ENCODE measurements at regions not wholly inside any gene's neighbourhood (a gene's known extent, or its start where the extent isn't known, plus 50 kb on each side); places are given as distances from the start of the nearest gene placed in this dataset.

DNA sequence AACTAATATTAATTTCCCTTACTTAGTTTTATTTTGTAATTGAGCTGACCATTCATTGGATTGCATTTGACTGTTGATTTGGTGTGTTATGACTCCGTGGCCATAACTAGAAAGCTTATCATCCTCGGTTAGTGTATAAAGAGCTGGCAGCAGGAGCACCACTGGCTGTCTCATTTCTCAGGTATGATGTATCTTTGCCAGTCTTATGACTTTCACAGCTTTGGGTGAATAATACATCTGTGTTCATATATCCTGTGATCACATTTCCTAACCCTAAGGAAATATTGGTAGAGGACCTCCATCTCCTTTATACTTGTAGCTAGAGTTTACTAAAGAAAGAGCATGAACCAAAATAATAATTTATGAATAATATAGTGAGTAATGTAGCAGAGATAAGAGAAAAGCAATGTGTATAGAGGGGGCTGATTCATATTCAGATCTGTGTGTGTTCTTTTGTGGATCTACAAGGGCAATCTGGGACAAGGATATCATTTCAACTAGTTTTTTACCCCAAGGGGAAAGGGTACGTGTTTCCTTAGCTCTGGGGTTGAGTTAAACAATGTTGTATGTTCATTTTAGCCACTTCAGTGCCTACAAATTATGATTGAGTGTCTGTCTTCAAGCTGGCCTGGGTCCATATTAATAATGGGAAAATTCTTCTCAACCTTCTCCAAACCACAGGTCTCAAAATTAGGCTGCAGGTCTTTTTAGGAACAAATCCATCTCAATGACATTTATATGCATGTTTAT lies 901.7 kb downstream of the NTRK3 start:
- DNase-seq (ENCODE audit: low spot score): peak; percentile 52

DNA sequence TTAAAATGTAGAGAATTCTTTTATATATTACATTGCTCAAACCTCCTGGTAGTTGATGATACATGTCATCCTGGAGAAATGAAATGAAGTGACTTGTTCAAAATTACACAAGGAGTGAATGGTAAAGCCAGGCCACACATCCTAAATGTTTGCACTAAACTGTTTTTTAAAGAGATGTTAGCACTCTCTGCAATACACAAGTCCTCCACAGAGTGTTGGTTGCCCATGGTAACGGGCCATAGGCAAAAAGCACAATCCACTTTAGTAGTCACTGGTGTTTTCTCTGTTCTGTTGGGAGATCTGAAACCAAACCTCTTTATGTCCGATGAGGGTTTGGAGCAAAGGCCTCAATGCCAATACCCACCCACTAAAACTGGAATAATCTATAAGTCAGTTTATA lies 907.4 kb downstream of the NTRK3 start:
- DNase-seq (ENCODE audit: low spot score): no peak

- DNase-seq (ENCODE audit: low spot score): no peak
Measured at GRCh38 chr15:87348746-87349145, 907.8 kb downstream of the NTRK3 start.

DNA sequence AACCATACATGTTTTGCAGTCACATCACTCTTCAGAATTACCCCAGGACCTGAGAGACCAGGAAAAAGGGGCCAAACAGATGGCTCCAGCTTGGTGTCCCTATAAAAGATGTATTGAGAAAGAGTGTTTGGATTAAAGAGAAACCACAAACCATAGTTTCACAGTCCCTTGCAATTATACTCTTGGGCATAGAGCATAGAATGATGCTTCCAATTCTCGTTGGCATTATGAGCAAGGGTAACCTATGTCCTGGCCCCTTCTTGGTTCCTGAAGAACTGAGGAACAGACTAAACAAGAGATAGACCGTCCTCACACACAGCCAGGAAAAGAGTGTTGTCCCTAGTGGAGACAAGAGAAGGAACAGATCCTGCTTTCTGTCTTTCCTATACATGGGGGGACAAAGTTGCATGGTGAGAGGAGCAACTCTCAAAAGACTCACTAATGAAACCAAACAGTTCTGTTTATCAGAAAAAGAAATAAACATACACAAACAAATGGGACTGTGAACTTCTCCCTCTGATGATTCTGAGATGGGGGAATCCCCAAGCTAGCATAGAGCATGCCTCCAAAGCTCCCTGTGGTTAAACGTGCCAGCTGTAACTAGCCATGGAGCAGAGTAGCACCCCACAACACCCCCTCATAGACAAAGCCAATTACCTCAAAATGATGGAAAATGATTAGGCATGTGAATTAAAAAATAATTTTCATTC lies 908.6 kb downstream of the NTRK3 start:
- DNase-seq (ENCODE audit: low spot score): no peak

GRCh38 chr15:87345961-87346360 lies 910.6 kb downstream of the NTRK3 start:
- no peak for DNase-seq (ENCODE audit: low spot score)

DNA sequence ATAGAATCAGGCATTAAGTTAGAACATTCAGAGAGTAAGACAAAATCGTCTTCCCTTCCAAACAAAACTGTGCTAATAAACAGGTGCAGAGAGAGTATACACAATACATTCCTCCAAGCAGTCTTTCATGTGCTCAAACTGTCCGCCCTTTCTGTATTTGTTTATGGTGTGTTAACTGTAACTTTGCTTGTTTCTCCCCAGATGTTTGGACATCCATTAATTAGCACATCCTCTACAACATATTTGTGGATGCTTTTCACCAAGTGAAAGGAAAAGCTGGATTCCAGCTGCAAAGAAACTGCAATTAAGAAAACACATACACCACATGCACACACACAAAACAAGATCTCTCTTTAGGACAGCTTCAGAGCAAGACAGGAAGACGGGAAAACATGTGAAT lies 912.6 kb downstream of the NTRK3 start:
- no peak for DNase-seq (ENCODE audit: low spot score)

DNA sequence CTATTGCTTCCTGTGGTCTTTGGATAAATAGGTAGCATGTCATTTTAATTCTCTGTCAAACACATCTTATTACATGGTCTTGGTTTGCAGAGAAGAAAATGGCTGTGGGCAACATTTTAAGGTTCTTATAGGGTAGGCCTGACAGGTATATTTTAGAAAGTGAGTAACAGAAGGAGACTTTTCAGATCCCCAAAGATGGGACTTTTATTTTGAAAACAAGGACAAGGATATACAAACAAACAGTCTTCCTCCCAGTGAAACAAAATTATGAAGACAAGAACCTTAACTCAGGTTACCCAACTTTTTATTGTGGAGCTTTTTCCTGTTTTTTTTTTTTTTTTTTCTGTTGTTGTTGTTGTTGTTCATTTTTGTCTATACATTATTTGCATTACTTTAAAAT lies 916.2 kb downstream of the NTRK3 start:
- no peak for DNase-seq (ENCODE audit: low spot score)

GRCh38 chr15:87326269-87326668 lies 930.3 kb downstream of the NTRK3 start:
- DNase-seq (ENCODE audit: low spot score): no peak

DNA sequence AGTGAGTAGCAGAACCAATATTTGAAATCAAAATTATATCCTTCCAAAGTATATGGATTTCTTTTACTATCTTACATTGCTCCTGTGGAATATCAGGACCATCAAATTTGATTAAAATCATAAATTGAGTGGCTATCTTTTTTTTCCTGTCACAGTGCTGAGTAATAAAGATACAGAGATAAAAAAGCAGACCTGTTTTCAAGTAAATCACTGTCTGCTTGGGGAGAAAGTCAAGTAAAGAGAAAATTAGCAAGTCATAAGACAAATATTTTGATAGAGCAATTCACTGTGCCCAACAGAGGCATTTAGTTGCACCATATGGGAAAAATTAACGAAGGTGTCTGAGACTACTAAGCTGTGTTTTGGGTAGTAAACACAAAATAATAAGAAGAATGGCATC lies 933.7 kb downstream of the NTRK3 start:
- DNase-seq (ENCODE audit: low spot score): no peak

DNA sequence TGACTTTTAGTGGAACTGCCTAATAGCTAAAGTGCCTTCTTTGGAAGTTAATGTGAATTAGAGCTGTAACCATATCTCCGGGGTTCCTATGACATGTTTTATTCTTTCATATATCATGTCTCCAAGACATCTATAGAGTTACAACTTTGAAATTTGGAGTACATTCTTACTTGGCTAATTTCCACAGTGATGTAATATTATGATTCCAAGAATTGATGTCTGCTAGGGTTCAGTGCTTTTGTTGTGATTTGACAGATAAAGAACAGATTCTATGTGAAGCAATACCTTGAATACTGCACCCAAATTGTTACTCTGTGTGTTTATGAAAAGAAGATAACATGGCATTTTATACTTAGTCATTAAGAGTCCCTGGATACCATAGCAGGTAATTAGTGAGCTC lies 934.3 kb downstream of the NTRK3 start:
- no peak for DNase-seq (ENCODE audit: low spot score)

DNA sequence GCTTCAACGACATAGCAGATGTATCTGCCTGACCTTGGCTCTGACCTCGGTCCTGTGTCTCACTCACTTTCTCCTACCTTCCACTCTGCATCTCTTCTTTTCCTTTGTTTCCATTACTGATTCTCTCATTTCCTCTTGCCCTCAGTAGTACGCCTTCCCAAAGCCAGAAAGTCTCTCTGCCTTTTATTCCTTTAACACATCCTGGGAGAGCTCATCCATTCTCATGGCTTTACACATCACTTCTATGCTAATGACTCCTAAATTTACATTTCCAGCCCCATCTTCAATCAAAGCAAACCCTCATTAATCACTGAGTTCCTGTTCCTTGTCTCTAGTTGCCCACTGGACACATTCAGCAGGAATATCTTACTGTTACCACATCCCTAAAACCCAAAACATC lies 938.6 kb downstream of the NTRK3 start:
- no peak for DNase-seq (ENCODE audit: low spot score)

GRCh38 chr15:87312221-87312620 lies 944.3 kb downstream of the NTRK3 start:
- DNase-seq (ENCODE audit: low spot score): no peak

- no peak for DNase-seq (ENCODE audit: low spot score)
Measured at GRCh38 chr15:87300146-87300545, 956.4 kb downstream of the NTRK3 start.

GRCh38 chr15:87294854-87295253 lies 961.7 kb downstream of the NTRK3 start:
- DNase-seq (ENCODE audit: low spot score): no peak

DNA sequence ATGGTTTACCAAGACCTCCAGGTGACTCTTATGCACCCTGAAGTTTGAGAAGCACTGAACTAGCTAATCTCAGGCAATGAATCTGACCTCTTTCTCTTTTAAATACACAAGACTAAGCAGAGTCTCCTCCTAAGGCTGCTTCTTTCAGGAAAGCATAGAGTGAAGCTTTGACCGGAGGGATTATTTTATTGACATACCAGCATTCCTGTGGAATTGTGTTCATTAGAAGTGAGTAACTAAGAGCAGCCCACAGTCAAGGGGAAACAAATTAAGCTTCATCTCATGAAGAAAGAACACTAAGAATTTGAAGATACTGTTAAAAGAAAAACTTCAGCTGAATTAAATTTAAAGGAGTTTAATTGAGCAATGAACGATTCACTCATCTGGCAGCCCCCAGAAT lies 963.5 kb downstream of the NTRK3 start:
- DNase-seq (ENCODE audit: low spot score): peak; percentile 16

DNA sequence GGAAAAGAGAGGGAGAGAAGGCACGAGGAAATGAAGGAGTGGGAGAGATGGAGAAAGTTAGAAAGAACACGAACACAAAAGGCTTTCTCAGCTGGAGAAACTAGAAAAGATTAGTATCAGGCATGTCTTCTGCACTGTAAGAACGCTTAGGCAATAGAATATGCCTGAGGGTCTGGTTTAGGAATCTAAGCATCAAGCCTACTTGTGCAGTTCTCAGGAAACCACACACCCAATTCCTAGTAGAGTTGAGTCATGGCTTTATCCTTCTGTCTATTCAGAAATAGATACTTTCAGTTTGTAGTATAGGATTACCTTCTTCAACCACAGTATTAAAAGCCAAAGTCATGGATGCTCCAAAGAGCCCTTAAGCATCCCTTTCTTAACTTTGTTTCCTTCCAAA lies 969.4 kb downstream of the NTRK3 start:
- peak; percentile 68 for DNase-seq (ENCODE audit: low spot score)

DNA sequence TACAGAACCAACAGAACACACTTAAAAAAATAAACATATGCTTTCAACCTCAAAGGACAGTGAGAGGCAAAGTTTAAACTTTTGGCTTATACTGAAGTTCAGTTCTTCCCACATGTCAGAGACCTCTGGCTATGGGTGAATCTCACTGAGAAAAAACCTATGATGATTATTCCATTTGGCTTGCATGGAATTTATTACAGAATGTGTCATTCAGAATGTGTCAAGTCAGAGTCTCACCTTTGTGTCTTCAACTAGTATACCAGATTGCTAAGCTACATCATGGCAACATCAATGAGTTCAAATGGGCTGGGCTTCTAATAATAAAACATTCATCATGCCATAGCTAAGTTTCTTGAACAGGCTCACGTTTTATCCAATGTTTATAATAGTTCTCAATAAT lies 987.0 kb downstream of the NTRK3 start:
- no peak for DNase-seq (ENCODE audit: low spot score)

DNA sequence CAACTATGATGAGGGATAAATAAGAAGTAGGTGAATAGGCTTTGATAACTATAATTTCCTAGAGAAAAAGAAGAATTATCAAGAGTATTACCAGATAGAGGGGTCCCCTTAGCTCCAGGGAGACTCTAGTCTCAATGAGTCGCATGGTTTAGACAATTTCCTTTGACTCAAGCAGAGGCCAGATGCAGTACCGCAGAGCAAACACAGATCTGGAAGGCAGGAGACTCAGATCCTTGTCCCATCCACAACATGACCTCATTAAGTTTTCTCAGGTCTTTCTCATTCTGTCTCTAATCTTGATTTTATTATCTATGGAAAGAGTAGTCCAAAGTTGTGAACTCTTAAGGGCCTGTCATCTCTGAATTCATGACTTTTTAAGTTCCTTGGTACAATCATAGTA lies 987.9 kb downstream of the NTRK3 start:
- DNase-seq (ENCODE audit: low spot score): no peak

DNA sequence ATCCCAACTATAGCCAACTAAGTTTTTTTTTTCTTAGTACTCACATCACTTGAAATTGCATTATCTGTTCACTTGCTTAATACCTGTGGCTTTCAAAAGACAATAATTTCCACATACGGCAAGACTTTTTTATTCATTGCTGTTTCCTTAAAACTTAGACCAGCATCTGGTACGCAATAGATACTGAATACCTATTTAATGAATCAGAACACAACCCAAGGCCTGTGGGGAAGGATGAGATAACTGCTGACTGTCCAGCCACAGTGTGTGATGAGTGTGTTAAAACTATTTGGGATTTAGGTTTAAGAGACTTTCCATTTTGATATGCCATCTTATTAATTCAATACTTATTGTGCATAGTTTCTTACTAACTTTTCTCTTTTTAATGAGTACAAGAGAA lies 988.7 kb downstream of the NTRK3 start:
- DNase-seq (ENCODE audit: low spot score): peak; percentile 74

- no peak for DNase-seq (ENCODE audit: low spot score)
Measured at GRCh38 chr15:87263871-87264270, 992.7 kb downstream of the NTRK3 start.

- DNase-seq (ENCODE audit: low spot score): no peak
Measured at GRCh38 chr15:87263296-87263695, 993.2 kb downstream of the NTRK3 start.

- DNase-seq (ENCODE audit: low spot score): no peak
Measured at GRCh38 chr15:87245592-87245991, 1010.9 kb downstream of the NTRK3 start.

GRCh38 chr15:87243474-87243873 lies 1013.1 kb downstream of the NTRK3 start:
- no peak for DNase-seq (ENCODE audit: low spot score)

Data from AG20443 (cell line).